Progenitor cell of endocrine pancreas (in vitro differentiated cells): ENCODE measurements at regions not wholly inside any gene's neighbourhood (a gene's known extent, or its start where the extent isn't known, plus 50 kb on each side); places are given as distances from the start of the nearest gene placed in this dataset.

ENCODE experiments used
- DNase-seq: peaks from one replicate; pipeline ENCODE4 v3.0.0; 2021; ENCODE audit warnings: low spot score; ENCODE audit not compliant: unreplicated experiment
- H3K27ac Mint-ChIP-seq: 2 replicates; pipeline ENCODE4 v1.8.0; 2021; ENCODE audit warnings: mild to moderate bottlenecking, moderate library complexity, mixed read lengths
- H3K27me3 Mint-ChIP-seq: 2 replicates; pipeline ENCODE4 v1.8.0; 2021; ENCODE audit warnings: mixed read lengths
- H3K36me3 Mint-ChIP-seq: 2 replicates; pipeline ENCODE4 v1.8.0; 2022; ENCODE audit warnings: mixed read lengths; ENCODE audit not compliant: insufficient read depth
- H3K4me1 Mint-ChIP-seq: 2 replicates; pipeline ENCODE4 v1.8.0; 2021; ENCODE audit warnings: low read depth, mixed read lengths
- H3K4me3 Mint-ChIP-seq: 2 replicates; pipeline ENCODE4 v1.8.0; 2021; ENCODE audit warnings: low read depth, mild to moderate bottlenecking, moderate library complexity, mixed read lengths
- H3K9me3 Mint-ChIP-seq: 2 replicates; pipeline ENCODE4 v1.8.0; 2021; ENCODE audit warnings: low read depth, mixed read lengths
- CTCF ChIP-seq: fragments of 200-600 bp; sonication (generic); IDR thresholded peaks from one replicate; pipeline ENCODE4 v1.5.0; 2021; ENCODE audit warnings: antibody characterized with exemption, mild to moderate bottlenecking; ENCODE audit not compliant: unreplicated experiment

DNA sequence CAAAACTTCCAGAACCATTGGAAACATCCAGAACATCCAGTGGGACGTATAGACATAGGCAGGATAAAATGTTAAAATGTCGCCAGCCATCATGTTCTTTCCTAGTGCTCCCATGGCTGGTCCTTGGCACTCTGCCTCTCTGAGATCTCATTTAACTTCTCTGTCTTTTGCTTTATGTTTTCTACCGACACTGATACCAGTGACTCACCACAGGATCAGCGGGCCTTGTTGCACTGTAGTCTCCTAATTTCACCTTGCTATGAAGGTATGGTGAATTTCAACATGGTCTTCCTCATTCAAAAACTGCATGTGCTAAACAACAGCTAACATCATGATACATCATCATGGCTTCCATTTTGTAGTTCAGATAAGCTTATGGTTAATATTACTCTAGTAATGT, 521.0 kb upstream of the IGFBP7 start:
- DNase-seq = no peak
- no peaks in the 10 kb centered on the region for H3K9me3 Mint-ChIP-seq
- H3K4me3 Mint-ChIP-seq = no peak overlapping the region
- H3K36me3 Mint-ChIP-seq = no peaks in the 10 kb centered on the region
- no peaks in the 10 kb centered on the region for H3K4me1 Mint-ChIP-seq
- no peaks in the 10 kb centered on the region for H3K27me3 Mint-ChIP-seq
- no peak overlapping the region for H3K27ac Mint-ChIP-seq
- no peak for TF ChIP-seq CTCF

GRCh38 chr4:57628004-57628403, 517.8 kb upstream of the IGFBP7 start:
- no peak for DNase-seq
- TF ChIP-seq CTCF = no peak
- no peak overlapping the region for H3K4me3 Mint-ChIP-seq
- no peaks in the 10 kb centered on the region for H3K4me1 Mint-ChIP-seq
- no peaks in the 10 kb centered on the region for H3K36me3 Mint-ChIP-seq
- no peak overlapping the region for H3K27ac Mint-ChIP-seq
- H3K27me3 Mint-ChIP-seq = no peaks in the 10 kb centered on the region
- H3K9me3 Mint-ChIP-seq = peaks cover 14% of the 10 kb centered on the region

- Mint-ChIP-seq H3K27ac (no peak overlapping the region), H3K27me3 (no peaks in the 10 kb centered on the region), H3K9me3 (no peaks in the 10 kb centered on the region), H3K36me3 (no peaks in the 10 kb centered on the region), H3K4me1 (no peaks in the 10 kb centered on the region), H3K4me3 (no peak overlapping the region)
- TF ChIP-seq CTCF = no peak
- no peak for DNase-seq
Measured at GRCh38 chr4:57614257-57614932, 504.2 kb upstream of the IGFBP7 start.

DNA sequence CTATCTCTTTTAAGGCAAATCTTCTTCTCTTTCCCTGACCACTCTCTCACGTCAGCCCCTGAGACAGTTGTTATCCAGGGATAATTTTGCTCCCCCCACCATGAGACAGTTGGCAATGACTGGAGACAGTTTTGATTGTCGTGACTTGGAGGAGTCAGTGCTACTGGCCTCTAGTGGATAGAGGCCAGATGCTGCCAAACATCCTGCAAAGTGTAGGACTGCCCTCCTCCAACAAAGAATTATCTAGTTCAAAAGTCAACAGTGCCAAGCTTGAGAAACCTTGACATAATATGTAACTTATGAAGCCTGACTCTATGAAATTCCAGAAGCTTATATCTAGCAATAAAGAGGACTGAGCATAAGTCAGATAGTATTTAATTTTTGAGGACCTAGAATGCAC, 502.1 kb upstream of the IGFBP7 start:
- Mint-ChIP-seq H3K4me3 (no peak overlapping the region), H3K4me1 (peaks cover 2% of the 10 kb centered on the region)

DNA sequence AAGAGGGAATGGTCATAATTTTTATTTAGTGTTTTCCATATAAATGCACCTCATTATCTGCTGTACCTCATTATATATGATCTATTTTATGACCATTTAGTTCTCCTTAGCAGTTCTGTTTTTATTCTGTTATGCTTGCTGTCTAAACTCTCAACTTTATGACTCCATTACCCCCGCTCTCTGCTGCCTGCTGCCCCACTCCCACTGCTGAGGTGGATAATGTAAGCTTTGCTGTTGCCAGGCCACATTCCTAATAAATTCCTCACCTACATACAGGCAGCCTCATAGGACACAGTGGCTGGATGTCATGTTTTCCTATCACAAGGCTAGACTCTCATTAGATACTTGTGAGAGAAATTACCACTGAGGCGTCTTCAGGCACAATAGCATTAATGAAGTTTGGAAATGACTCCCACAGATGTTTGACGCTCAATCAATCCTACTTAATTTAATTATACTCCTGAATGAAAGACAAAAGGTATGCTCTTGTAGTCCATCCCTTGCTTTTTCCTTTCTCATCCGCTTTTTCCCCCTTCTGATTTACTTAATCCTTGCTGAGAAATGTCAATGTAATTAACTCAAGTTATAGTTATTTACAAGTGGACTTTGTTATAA, 497.5 kb upstream of the IGFBP7 start:
- no peaks in the 10 kb centered on the region for H3K36me3 Mint-ChIP-seq

More for the DNA sequence above, 502.1 kb upstream of the IGFBP7 start:
- no peak for TF ChIP-seq CTCF
- H3K36me3 Mint-ChIP-seq = no peaks in the 10 kb centered on the region
- H3K27ac Mint-ChIP-seq = no peak overlapping the region
- DNase-seq = no peak
- no peaks in the 10 kb centered on the region for H3K27me3 Mint-ChIP-seq
- no peaks in the 10 kb centered on the region for H3K9me3 Mint-ChIP-seq

More for the DNA sequence above, 497.5 kb upstream of the IGFBP7 start:
- Mint-ChIP-seq H3K9me3 (no peaks in the 10 kb centered on the region), H3K27me3 (no peaks in the 10 kb centered on the region), H3K4me1 (peaks cover 2% of the 10 kb centered on the region), H3K4me3 (no peak overlapping the region), H3K27ac (no peak overlapping the region)
- TF ChIP-seq CTCF = no peak
- no peak for DNase-seq
